OCI-M1 (cell line): ENCODE measurements at regions not wholly inside any gene's neighbourhood (a gene's known extent, or its start where the extent isn't known, plus 50 kb on each side); places are given as distances from the start of the nearest gene placed in this dataset.

Source experiments
- DNase-seq: peaks from one replicate; lab custom pipeline; 2025; lab: John Stamatoyannopoulos, UW

GRCh38 chr21:18191139-18191538 is 53.5 kb upstream of the CHODL start:
- DNase-seq = peak; percentile 90

DNA sequence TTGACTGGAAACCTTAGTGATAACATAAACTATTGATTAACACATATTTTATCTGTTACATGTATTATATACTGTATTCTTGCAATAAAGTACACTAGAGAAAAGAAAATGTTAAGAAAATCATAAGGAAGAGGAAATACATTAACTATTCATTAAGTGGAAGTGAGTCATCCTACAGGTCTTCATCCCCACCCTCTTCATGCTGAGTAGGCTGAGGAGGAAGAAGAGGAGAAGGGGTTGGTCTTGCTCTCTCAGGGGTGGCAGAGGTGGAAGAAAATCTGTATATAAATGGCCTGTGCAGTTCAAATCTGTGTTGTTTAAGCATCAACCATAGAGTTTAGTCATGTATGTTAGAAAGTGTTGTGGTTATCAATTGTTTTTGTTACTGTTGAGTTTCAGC is 66.1 kb upstream of the CHODL start:
- DNase-seq = no peak

DNA sequence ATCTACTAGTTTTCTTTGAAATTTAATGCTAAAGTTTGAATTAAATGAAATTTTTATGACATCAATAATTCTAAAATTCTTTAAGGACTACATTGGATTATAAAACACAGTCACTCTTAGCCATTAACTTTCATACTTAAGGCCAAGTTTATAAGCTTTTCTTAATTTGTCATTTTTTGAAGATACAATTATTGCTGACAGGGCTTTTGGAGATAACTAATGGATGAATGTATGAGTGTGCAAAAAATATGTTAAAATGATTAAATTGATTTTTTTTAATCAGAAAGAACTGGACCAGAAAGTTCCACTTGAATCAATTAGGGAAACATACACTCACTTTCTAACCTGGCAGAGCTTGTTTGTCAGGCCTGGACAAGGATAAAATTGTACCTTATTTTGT is 70.3 kb upstream of the CHODL start:
- DNase-seq = no peak

DNA sequence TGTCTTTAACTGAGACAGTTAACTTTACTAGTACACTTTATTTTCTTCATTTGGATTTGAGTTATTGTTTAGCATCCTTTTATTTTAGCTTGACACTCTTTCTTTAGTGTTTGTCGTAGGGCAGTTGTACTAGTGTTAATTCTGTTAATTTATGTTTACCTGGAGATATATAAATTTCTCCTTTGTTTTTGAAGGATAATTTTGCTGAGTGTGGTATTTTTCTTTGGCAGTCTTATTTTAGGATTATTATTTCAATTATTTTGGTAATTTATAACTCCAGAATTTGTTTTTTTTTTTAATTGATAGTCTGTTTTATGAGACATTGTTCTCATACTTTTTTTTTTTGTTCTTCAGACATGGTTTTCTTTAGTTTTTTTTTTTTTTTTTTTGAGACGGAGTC is 73.8 kb upstream of the CHODL start:
- DNase-seq = no peak

GRCh38 chr21:18170221-18170620 is 74.4 kb upstream of the CHODL start:
- DNase-seq = no peak

- DNase-seq = no peak
Measured at GRCh38 chr21:18168108-18168507, 76.5 kb upstream of the CHODL start.

DNA sequence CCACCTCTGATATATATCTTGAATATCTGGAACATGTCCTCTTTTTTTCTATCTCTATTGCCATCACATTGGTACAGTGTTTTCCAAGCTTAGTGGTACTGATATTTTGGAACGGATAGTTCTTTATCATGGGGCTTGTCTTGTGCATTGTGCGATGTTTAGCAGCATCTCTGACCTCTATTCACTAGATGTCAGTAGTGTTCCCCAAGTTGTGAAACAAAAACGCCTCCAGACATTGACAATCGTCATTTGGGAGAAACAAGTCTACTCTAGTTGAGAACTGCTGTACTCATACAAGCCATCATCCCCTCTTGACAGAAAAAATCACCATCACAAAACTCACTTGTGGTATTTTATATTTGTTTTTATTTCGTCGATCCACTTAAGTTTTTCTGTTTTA is 79.7 kb upstream of the CHODL start:
- peak; percentile 82 for DNase-seq

DNA sequence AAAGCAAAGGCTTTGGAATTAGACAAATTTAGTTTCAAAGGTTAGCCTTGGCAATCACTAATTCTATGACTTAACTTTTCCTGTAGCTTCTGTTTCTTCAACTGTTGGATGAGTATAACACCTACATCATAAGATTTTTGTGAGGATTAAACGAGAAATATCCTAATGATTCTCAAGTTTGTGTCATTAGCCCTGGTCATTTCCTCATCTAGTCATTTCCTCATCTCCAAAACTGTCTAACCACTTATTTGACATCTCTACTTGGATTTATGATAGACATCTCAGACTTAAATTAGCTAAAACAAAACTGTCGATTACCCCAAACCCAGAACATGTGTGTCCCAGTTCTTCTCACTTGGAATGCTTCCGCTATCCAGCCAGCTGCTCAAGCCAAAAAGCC is 80.2 kb upstream of the CHODL start:
- no peak for DNase-seq

DNA sequence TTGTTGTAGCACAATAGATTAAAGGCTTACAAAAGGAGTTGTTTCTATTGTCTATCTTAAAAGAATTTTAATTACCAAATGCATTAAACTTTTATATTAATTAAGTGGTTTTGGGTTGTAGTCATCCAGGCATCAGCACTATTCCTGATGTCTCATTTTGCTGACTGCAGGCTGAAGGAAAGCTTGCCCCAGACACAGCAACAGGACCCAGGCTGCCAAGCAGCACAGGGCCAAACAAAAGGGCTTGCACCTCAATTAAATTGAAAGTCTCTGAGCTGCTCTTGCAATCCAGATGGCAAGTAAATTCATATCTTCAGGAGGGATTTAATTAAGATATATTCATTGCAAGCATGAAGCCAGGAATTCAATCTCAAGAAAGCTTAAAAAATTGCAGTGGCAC is 80.7 kb upstream of the CHODL start:
- no peak for DNase-seq

DNA sequence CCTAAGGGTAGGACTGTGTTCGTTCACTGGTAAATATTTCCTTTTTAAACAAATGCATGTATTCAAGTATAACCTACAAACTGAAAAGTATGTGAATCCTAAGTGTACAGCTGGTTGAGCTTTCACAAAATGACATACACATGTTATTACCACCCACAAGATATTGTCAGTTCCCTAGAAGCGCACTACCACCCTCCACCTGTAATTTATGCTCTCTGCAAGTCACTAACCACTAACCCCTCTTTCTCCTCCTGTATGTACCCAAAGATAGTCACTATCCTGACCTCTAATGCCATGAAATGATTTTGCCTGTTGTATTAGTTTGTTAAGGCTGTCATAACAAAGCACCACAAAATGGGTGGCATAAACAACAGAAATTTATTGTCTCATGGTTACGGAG is 82.8 kb upstream of the CHODL start:
- peak; percentile 13 for DNase-seq

- DNase-seq = no peak
Measured at GRCh38 chr21:18157406-18157805, 87.2 kb upstream of the CHODL start.

DNA sequence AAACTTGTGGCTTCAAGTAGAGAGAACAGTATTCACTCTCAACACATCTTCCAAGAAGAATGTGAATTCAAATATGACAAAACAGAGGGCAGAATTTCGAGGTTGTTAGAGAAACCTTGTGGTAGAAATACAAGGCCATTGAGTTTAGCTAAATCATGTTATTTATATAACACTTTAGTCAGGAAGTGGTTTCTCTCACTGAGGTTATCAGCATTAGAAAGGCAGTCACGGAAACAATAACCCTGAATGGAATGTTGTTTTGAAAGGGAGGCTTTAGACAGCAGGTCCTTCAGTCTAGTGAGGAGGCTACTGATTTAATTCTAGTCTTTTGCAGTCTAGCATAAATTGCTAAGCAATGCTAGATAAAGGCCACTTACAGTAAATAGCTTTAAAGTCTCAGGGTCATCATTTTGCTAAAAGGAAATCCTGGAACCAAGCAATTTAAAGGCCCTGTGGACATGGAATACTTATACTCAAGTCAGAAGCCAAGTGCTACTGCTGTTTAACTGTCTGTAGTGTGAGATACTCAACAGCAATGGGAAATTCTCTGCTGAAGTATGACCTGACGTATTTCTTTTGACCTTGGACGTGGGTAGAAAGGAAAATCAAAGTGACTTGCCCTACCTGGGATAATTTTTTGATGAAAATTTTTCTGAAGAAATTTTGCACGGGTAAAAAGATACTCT is 89.0 kb upstream of the CHODL start:
- peak; percentile 71 for DNase-seq

GRCh38 chr21:18153063-18153462 is 91.6 kb upstream of the CHODL start:
- DNase-seq = no peak

DNA sequence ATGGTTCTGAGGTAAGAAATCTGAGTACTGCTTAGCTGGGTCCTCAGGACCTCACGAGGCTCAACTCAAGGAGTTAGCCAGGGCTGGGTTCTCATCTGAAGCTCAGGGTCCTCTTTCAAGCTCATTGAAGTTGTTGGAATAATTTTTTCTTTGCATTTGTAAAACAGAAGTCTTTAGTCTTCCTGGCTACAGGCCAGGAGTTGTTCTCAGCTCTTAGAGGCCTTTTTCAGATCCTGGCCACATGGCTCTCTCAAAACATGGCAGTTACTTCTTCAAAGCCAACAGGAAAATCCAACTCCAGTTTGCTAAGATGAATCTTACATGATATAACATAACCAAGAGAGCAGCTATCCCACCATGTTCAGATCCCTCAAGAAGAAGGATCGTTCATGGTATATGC is 92.3 kb upstream of the CHODL start:
- DNase-seq = no peak

GRCh38 chr21:18151046-18151445 is 93.6 kb upstream of the CHODL start:
- DNase-seq = no peak

- no peak for DNase-seq
Measured at GRCh38 chr21:18148401-18148800, 96.2 kb upstream of the CHODL start.

DNA sequence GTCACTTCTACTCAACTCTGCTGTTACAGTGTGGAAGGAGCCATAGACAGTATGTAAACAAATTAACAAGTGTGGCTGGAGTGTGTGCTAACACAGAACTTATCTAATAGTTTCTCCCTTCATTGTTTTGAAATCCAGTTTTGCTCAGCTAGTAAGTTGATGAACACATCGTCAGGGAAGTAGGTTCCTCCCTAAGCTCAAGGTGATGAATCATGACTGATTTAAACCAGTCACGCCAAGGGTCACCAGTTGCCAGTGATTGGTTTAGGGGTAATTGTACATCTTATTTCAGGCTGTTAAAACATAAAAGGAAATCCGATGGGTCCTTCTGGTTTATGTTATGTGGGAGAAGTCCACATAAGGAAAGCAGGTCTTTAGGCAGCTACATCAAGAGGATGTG is 97.0 kb upstream of the CHODL start:
- no peak for DNase-seq

DNA sequence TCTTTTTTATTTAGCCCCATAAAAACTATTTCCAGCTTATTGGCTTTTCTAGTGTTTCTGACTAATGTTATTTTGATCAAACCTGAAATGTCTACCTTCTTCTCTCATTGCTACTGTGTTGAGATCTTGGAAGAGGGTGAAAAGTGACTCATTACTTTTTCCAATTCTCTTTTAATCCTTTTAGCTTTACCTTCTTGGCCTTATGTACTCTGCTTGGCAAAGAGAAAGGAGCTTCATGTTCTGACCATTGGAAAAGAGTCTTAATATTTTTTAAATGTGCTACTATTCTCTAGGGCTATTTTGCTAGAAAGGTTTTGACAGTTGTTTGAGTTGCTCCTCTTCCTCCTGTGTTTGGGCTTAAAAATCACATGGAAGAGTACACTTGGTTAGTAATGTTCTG is 97.8 kb upstream of the CHODL start:
- DNase-seq = no peak

- no peak for DNase-seq
Measured at GRCh38 chr21:18144339-18144738, 100.3 kb upstream of the CHODL start.

DNA sequence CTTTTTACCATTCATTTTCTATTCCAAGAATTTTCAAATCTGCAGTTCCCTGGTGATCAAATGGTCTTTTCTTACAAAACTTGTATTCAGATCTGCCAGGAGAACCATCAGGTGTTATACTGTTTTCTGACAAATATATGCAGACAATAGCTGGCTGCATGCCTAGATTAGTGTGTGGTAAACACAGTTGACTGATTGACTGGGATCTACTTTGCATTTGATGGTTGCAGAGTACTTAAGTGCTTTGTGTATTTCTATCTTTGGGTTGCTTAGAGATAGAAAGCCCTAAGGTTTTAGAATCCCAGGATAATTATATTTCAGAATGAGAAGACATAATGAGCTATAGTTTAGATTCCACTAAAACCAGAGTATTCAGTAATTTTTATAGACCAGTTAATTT is 102.0 kb upstream of the CHODL start:
- DNase-seq = no peak

- no peak for DNase-seq
Measured at GRCh38 chr21:18138507-18138906, 106.1 kb upstream of the CHODL start.

DNA sequence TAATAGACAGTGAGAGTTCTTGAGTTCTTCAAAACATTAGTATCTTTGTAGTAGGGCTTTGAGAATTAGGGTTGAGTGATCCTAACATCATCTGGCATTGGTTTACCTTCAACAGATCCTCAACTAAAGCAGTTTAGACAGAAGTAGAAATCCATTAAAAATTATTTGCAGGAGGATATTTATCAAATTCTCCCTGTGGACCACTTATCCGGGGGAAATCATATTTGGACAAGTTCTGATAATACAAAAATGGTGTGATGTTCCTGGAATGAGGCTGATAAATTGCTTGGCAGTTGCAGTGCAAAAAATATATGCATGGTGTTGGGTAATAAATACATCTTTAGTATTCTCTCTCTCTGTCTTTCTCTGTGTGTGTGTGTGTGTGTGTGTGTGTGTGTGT is 115.1 kb upstream of the CHODL start:
- no peak for DNase-seq

GRCh38 chr21:18118566-18118965 is 126.1 kb upstream of the CHODL start:
- DNase-seq = no peak

- no peak for DNase-seq
Measured at GRCh38 chr21:18117176-18117575, 127.5 kb upstream of the CHODL start.

- DNase-seq = peak; percentile 3
Measured at GRCh38 chr21:18114810-18115209, 129.8 kb upstream of the CHODL start.
